ENCODE measurements at regions not wholly inside any gene's neighbourhood (a gene's known extent, or its start where the extent isn't known, plus 50 kb on each side); places are given as distances from the start of the nearest gene placed in this dataset.

- DNase-seq (ENCODE audit: low read depth) = no peak
- H3K4me3 ChIP-seq (ENCODE audit: control insufficient read depth, low read depth, low read length) = no peak overlapping the region
- TF ChIP-seq CTCF (conservative IDR thresholded peaks at IDR 0.05; ENCODE audit: control insufficient read depth, insufficient read depth, low read depth, low read length) = no peak
Observed at GRCh38 chr1:10853701-10854100, 57.3 kb upstream of the CASZ1 start.

GRCh38 chr1:10854856-10855459 is 58.5 kb upstream of the CASZ1 start:
- no peak overlapping the region for H3K4me3 ChIP-seq (ENCODE audit: control insufficient read depth, low read depth, low read length)
- DNase-seq (ENCODE audit: low read depth) = no peak
- TF ChIP-seq CTCF (conservative IDR thresholded peaks at IDR 0.05; ENCODE audit: control insufficient read depth, insufficient read depth, low read depth, low read length) = no peak

- TF ChIP-seq CTCF (conservative IDR thresholded peaks at IDR 0.05; ENCODE audit: control insufficient read depth, insufficient read depth, low read depth, low read length) = no peak
- no peak for DNase-seq (ENCODE audit: low read depth)
- H3K4me3 ChIP-seq (ENCODE audit: control insufficient read depth, low read depth, low read length) = no peak overlapping the region
Observed at GRCh38 chr1:10856176-10856683, 59.8 kb upstream of the CASZ1 start.

GRCh38 chr1:10856863-10857598 is 60.6 kb upstream of the CASZ1 start:
- DNase-seq (ENCODE audit: low read depth) = no peak
- H3K4me3 ChIP-seq (ENCODE audit: control insufficient read depth, low read depth, low read length) = no peak overlapping the region
- no peak for TF ChIP-seq CTCF (conservative IDR thresholded peaks at IDR 0.05; ENCODE audit: control insufficient read depth, insufficient read depth, low read depth, low read length)

GRCh38 chr1:10857687-10858086 is 61.2 kb upstream of the CASZ1 start:
- H3K4me3 ChIP-seq (ENCODE audit: control insufficient read depth, low read depth, low read length) = no peak overlapping the region
- no peak for TF ChIP-seq CTCF (conservative IDR thresholded peaks at IDR 0.05; ENCODE audit: control insufficient read depth, insufficient read depth, low read depth, low read length)
- no peak for DNase-seq (ENCODE audit: low read depth)

GRCh38 chr1:10860218-10860617 is 63.8 kb upstream of the CASZ1 start:
- no peak overlapping the region for H3K4me3 ChIP-seq (ENCODE audit: control insufficient read depth, low read depth, low read length)
- no peak for TF ChIP-seq CTCF (conservative IDR thresholded peaks at IDR 0.05; ENCODE audit: control insufficient read depth, insufficient read depth, low read depth, low read length)
- no peak for DNase-seq (ENCODE audit: low read depth)

Data from fibroblast of mammary gland (primary cell).